Brain microvascular endothelial cell (primary cell): ENCODE measurements at regions not wholly inside any gene's neighbourhood (a gene's known extent, or its start where the extent isn't known, plus 50 kb on each side); places are given as distances from the start of the nearest gene placed in this dataset.

Experiments used
- DNase-seq: peaks from one replicate; pipeline ENCODE4 v3.0.0-alpha.2; 2020
- H3K27ac ChIP-seq: fragments of 250-450 bp; sonication (Bioruptor Pico); 2 replicates; pipeline ENCODE4 v1.5.1; 2020; ENCODE audit warnings: mild to moderate bottlenecking, moderate library complexity
- H3K27me3 ChIP-seq: fragments of 250-450 bp; sonication (Bioruptor Pico); replicated peaks from 2 replicates; pipeline ENCODE4 v1.5.1; 2020; ENCODE audit warnings: mild to moderate bottlenecking
- H3K36me3 ChIP-seq: fragments of 250-450 bp; sonication (Bioruptor Pico); replicated peaks from 2 replicates; pipeline ENCODE4 v1.5.1; 2020; ENCODE audit warnings: mild to moderate bottlenecking
- H3K4me3 ChIP-seq: 2 replicates; pipeline ENCODE4 v1.5.1; 2011; ENCODE audit warnings: low read depth, mild to moderate bottlenecking, control low read depth, low read length, moderate library complexity
- CTCF ChIP-seq: IDR thresholded peaks from 2 replicates; pipeline ENCODE4 v1.5.1; 2011; ENCODE audit warnings: low read depth, mild to moderate bottlenecking, moderate library complexity, low read length, control low read depth, inconsistent platforms; ENCODE audit errors: missing control alignments
- in situ Hi-C: cut with HindIII; loops from 2 replicates; pipeline ENCODE4 v1.10.0; 2017; ENCODE audit warnings: low sequenced_read_pairs, low pct_ligation_motif_present

- no peaks in the 10 kb centered on the region for H3K36me3 ChIP-seq
- H3K4me3 ChIP-seq, result no peak overlapping the region
- in situ Hi-C loops, result no loop called here
- DNase-seq, result no peak
- no peak for TF ChIP-seq CTCF
- H3K27me3 ChIP-seq, result no peaks in the 10 kb centered on the region
- H3K27ac ChIP-seq, result no peak overlapping the region
Measured at GRCh38 chr10:106308284-106308683, 856.2 kb downstream of the SORCS1 start.

- Histone ChIP-seq H3K36me3 (no peaks in the 10 kb centered on the region), H3K27me3 (no peaks in the 10 kb centered on the region), H3K4me3 (no peak overlapping the region), H3K27ac (no peak overlapping the region)
- DNase-seq, result no peak
- in situ Hi-C loops, result no loop called here
- TF ChIP-seq CTCF, result no peak
Measured at GRCh38 chr10:106304056-106304455, 860.5 kb downstream of the SORCS1 start.

- in situ Hi-C loops, result no loop called here
- Histone ChIP-seq H3K36me3 (no peaks in the 10 kb centered on the region), H3K4me3 (no peak overlapping the region), H3K27ac (no peak overlapping the region), H3K27me3 (no peaks in the 10 kb centered on the region)
- TF ChIP-seq CTCF, result no peak
- no peak for DNase-seq
Measured at GRCh38 chr10:106302961-106303360, 861.5 kb downstream of the SORCS1 start.

- no peak overlapping the region for H3K27ac ChIP-seq
- H3K36me3 ChIP-seq, result no peaks in the 10 kb centered on the region
- in situ Hi-C loops, result no loop called here
- no peak overlapping the region for H3K4me3 ChIP-seq
- H3K27me3 ChIP-seq, result no peaks in the 10 kb centered on the region
- DNase-seq, result no peak
- TF ChIP-seq CTCF, result no peak
Measured at GRCh38 chr10:106301146-106301545, 863.4 kb downstream of the SORCS1 start.

GRCh38 chr10:106296750-106297392 is 867.6 kb downstream of the SORCS1 start:
- in situ Hi-C loops, result no loop called here
- DNase-seq, result no peak
- no peaks in the 10 kb centered on the region for H3K36me3 ChIP-seq
- no peaks in the 10 kb centered on the region for H3K27me3 ChIP-seq
- no peak overlapping the region for H3K27ac ChIP-seq
- no peak overlapping the region for H3K4me3 ChIP-seq
- TF ChIP-seq CTCF, result no peak
